Neutrophil (primary cell): ENCODE measurements at regions not wholly inside any gene's neighbourhood (a gene's known extent, or its start where the extent isn't known, plus 50 kb on each side); places are given as distances from the start of the nearest gene placed in this dataset.
"Not testable (repeated sequence)": the region's sequence is repeated elsewhere in the genome, so short reads cannot be mapped to it uniquely, and the experiment has no call there.

Experiments
- H3K27ac ChIP-seq: fragments of 200-600 bp; sonication (generic); 2 replicates; pipeline ENCODE4 v1.5.1; 2016; ENCODE audit warnings: mild to moderate bottlenecking, moderate library complexity
- H3K27me3 ChIP-seq: fragments of 200-600 bp; sonication (generic); 2 replicates; pipeline ENCODE4 v1.6.0; 2016; ENCODE audit warnings: mild to moderate bottlenecking
- H3K36me3 ChIP-seq: fragments of 200-600 bp; sonication (generic); 2 replicates; pipeline ENCODE4 v1.5.1; 2017
- H3K4me1 ChIP-seq, 2 experiments: fragments of 200-600 bp in 1 of 2; sonication (generic) in 1 of 2; 1 replicate in 1 of 2; 2 replicates in 1 of 2; pipeline versions ENCODE4 v1.5.1 to v1.6.1; 2013 to 2016; ENCODE audit warnings: low read depth in 1 of 2, low read length in 1 of 2, mild to moderate bottlenecking in 1 of 2, moderate library complexity in 1 of 2; ENCODE audit not compliant: control insufficient read depth in 1 of 2, insufficient read depth in 1 of 2
- H3K4me3 ChIP-seq, 2 experiments: fragments of 200-600 bp in 1 of 2; sonication (generic) in 1 of 2; 1 replicate in 1 of 2; 2 replicates in 1 of 2; pipeline ENCODE4 v1.5.1; 2013 to 2016; ENCODE audit warnings: low read depth in 1 of 2, low read length in 1 of 2, mild to moderate bottlenecking in 1 of 2, moderate library complexity in 1 of 2
- H3K9me3 ChIP-seq: fragments of 200-600 bp; sonication (generic); 2 replicates; pipeline ENCODE4 v1.5.1; 2016
- TF ChIP-seq, protein P1 (sequence below): fragments of 200-600 bp; sonication (generic); IDR thresholded peaks from 2 replicates; pipeline ENCODE4 v1.5.1; 2016; ENCODE audit warnings: antibody characterized with exemption

DNA sequence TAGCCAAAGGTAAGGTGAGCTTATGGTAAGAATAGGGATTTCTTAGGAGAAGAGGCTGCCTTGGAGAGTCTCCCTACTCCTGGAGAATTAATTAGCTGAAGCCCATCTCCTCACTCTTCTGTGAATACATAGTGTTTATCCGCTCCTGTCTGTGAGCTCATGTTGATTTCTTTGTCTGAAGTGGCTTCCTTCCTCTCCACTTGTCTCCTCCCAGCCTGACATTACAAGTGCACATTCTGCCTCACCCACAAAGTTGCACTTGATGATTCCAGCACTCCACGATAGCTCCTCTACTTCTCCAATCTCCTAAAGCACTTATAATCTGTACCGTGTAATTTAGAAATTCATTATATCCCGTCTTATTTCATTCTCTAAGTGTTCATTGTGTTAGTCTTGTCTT lies 287.2 kb downstream of the QKI start:
- H3K4me3 ChIP-seq: no peak overlapping the region
- TF ChIP-seq, protein P1, sequence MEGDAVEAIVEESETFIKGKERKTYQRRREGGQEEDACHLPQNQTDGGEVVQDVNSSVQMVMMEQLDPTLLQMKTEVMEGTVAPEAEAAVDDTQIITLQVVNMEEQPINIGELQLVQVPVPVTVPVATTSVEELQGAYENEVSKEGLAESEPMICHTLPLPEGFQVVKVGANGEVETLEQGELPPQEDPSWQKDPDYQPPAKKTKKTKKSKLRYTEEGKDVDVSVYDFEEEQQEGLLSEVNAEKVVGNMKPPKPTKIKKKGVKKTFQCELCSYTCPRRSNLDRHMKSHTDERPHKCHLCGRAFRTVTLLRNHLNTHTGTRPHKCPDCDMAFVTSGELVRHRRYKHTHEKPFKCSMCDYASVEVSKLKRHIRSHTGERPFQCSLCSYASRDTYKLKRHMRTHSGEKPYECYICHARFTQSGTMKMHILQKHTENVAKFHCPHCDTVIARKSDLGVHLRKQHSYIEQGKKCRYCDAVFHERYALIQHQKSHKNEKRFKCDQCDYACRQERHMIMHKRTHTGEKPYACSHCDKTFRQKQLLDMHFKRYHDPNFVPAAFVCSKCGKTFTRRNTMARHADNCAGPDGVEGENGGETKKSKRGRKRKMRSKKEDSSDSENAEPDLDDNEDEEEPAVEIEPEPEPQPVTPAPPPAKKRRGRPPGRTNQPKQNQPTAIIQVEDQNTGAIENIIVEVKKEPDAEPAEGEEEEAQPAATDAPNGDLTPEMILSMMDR: no peak
- H3K27me3 ChIP-seq: peaks cover 15% of the 10 kb centered on the region
- H3K27ac ChIP-seq: no peak overlapping the region
- no peaks in the 10 kb centered on the region for H3K4me1 ChIP-seq
- no peaks in the 10 kb centered on the region for H3K36me3 ChIP-seq
- no peaks in the 10 kb centered on the region for H3K9me3 ChIP-seq

DNA sequence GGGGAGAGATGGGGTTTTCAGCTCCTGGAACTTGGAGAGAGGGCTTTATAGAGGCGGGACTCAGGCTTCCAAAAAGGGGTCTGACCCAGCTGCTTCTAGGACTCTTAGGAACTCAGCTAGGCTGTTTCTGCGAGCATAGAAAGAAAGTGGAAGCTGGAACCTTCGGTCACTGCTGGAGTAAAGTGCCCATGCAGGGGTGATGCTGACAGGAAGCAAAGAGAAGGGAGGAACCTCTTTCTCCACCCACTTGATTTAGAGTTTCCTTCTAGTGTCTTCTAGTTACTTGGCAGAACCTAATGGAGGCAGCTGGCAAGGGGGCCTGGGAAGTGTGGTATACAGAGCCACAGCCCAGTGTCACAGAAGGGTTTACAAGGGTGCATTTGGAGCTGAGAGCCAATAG lies 283.6 kb downstream of the QKI start:
- Histone ChIP-seq H3K4me1 (no peaks in the 10 kb centered on the region), H3K36me3 (no peaks in the 10 kb centered on the region), H3K27me3 (peaks cover 25% of the 10 kb centered on the region), H3K9me3 (no peaks in the 10 kb centered on the region), H3K27ac (no peak overlapping the region), H3K4me3 (no peak overlapping the region)
- TF ChIP-seq, protein P1: no peak

DNA sequence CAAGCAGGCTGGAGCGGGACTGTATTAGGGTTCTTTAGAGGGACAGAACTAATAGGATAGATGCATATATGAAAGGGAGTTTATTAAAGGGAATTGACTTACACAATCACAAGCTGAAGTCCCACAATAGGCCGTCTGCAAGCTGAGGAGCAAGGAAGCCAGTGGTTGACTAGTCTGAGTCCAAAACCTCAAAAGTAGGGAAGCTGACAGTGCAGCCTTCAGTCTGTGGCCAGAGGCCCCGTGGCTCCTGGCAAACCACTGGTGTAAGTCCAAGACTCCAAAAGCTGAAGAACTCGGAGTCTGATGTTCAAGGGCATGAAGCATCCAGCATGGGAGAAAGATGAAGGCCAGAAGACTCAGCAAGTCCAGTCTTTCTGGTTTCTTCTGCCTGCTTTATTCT lies 281.8 kb downstream of the QKI start:
- H3K27ac ChIP-seq, H3K36me3 ChIP-seq, H3K4me3 ChIP-seq, H3K9me3 ChIP-seq, H3K4me1 ChIP-seq: not testable (repeated sequence)
- H3K27me3 ChIP-seq: peaks cover 25% of the 10 kb centered on the region

DNA sequence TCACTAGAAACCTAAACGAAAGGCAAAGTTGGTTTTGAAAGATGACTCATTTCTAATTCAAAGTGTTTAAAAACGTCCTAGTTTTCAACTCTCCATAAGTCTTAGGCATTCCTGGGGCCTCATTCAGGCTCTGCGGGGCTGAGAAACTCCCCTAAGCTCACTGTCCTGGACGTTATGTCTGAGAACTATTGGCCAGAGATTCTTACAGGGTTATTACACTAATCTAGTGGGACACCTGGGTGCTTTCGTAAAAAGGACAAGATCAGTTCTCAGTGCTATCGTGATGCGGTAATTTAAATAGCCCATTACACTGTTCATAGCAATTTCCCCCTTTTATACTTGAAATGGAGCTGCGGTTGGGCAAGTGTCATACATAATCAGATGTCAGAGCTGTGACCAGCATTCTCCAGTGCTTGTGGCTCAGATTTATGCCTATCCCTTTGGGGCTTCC lies 280.9 kb downstream of the QKI start:
- peaks cover 27% of the 10 kb centered on the region for H3K27me3 ChIP-seq
- H3K27ac ChIP-seq: no peak overlapping the region
- no peak overlapping the region for H3K4me3 ChIP-seq
- TF ChIP-seq, protein P1: no peak
- H3K36me3 ChIP-seq: no peaks in the 10 kb centered on the region
- H3K9me3 ChIP-seq: no peaks in the 10 kb centered on the region
- no peaks in the 10 kb centered on the region for H3K4me1 ChIP-seq

DNA sequence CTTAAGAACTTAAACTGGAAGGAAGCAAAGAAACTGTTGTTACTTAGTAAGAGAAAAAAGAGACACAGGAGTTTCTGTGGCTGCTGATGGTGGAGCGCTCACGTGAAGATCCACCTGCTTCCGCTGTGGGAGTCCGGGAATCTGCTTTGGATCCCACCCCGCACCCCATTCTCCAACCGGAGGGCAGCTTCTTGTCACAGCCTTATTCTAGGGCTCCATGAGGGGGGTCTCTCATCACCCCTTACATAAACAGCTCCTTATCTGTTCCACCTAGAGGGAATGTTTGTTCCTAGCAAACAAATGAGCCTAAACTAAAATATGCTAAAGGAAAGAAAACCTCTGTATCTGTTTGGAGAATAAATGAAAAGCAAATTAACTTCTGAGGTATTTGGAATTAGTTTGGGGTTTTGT lies 280.5 kb downstream of the QKI start:
- Histone ChIP-seq H3K36me3 (no peaks in the 10 kb centered on the region), H3K27ac (no peak overlapping the region), H3K27me3 (peaks cover 31% of the 10 kb centered on the region), H3K4me3 (no peak overlapping the region), H3K4me1 (no peaks in the 10 kb centered on the region), H3K9me3 (no peaks in the 10 kb centered on the region)
- TF ChIP-seq, protein P1: no peak

DNA sequence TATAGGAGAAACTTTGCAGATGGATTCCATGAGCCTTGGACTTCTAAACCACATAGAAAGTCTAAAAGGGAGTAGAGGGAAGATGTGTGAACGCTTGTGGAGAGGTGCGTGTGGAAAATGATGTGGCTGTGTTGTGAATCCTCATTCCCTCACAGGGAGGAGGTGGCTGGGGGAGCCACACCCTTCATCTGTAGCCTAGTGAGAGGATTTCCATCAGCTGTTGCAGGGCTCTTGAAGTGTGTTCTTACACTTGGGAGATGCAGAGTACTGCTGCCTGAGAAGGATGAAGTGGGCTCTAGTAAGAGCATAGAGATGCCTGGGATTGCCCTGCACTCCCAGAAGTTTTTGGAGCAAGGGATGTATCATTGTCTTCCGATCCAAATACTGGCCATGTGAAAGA lies 279.6 kb downstream of the QKI start:
- Histone ChIP-seq H3K4me1 (no peaks in the 10 kb centered on the region), H3K4me3 (no peak overlapping the region), H3K27ac (no peak overlapping the region), H3K9me3 (no peaks in the 10 kb centered on the region), H3K27me3 (peaks cover 38% of the 10 kb centered on the region), H3K36me3 (no peaks in the 10 kb centered on the region)
- TF ChIP-seq, protein P1: no peak
